ENCODE measurements at regions not wholly inside any gene's neighbourhood (a gene's known extent, or its start where the extent isn't known, plus 50 kb on each side); places are given as distances from the start of the nearest gene placed in this dataset.
"Not testable (repeated sequence)": the region's sequence is repeated elsewhere in the genome, so short reads cannot be mapped to it uniquely, and the experiment has no call there.

- TF ChIP-seq POLR2A (IDR thresholded peaks at IDR 0.05) (no peak), POLR2AphosphoS5 (IDR thresholded peaks at IDR 0.05) (no peak), CTCF (IDR thresholded peaks at IDR 0.05) (no peak), EP300 (IDR thresholded peaks at IDR 0.05) (no peak)
- WGBS, 2 donors (ENCODE audit: low coverage in 1 of 2) = 100% methylated on average over 1 of the region's 1 CpG; no CpG with 5 or more reads in 1 of the 2 donors
These were observed 951.4 kb downstream of the NR2F1-AS1 start for GRCh38 chr5:92629574-92629973.

DNA sequence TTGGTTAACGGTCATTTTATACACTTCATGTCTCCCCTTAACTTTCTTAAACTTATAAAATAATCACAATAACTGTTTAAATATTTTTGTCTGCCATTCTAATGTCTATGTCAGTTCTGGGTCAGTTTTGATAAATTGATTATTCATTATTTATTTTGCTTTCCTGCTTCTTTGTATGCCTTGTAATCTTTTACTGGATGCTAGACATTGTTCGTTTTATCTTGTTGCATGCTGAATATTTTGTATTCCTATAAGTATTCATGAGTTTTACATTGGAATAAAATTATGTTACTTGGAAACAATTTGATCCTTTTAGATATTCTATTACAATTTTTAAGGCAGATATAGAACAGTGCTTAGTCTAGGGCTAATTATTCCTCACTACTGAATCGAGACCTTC, 952.0 kb downstream of the NR2F1-AS1 start:
- ATAC-seq = no peak
- no peaks in the 10 kb centered on the region for H3K36me3 ChIP-seq
- no peaks in the 10 kb centered on the region for H3K9me3 ChIP-seq
- H3K27ac ChIP-seq = no peak overlapping the region
- H3K27me3 ChIP-seq = no peaks in the 10 kb centered on the region
- H3K4me3 ChIP-seq = no peak overlapping the region
- TF ChIP-seq CTCF (IDR thresholded peaks at IDR 0.05) (no peak), POLR2AphosphoS5 (IDR thresholded peaks at IDR 0.05) (no peak), POLR2A (IDR thresholded peaks at IDR 0.05) (no peak), EP300 (IDR thresholded peaks at IDR 0.05) (no peak)
- no peaks in the 10 kb centered on the region for H3K4me1 ChIP-seq
- WGBS, 2 donors (ENCODE audit: low coverage in 1 of 2) = 86 to 88% methylated on average over 2 to 3 of the region's 3 CpGs

More at GRCh38 chr5:92629574-92629973, 951.4 kb downstream of the NR2F1-AS1 start:
- Histone ChIP-seq H3K27me3 (no peaks in the 10 kb centered on the region), H3K9me3 (no peaks in the 10 kb centered on the region), H3K27ac (no peak overlapping the region), H3K4me3 (no peak overlapping the region), H3K36me3 (no peaks in the 10 kb centered on the region), H3K4me1 (no peaks in the 10 kb centered on the region)
- no peak for ATAC-seq

- WGBS, 2 donors (ENCODE audit: low coverage in 1 of 2) = 65 to 85% methylated on average over 1 of the region's 1 CpG
- no peak overlapping the region for H3K4me3 ChIP-seq
- H3K9me3 ChIP-seq = no peaks in the 10 kb centered on the region
- H3K27ac ChIP-seq = no peak overlapping the region
- ATAC-seq = no peak
- H3K36me3 ChIP-seq = no peaks in the 10 kb centered on the region
- H3K27me3 ChIP-seq = no peaks in the 10 kb centered on the region
- H3K4me1 ChIP-seq = no peaks in the 10 kb centered on the region
- TF ChIP-seq CTCF (IDR thresholded peaks at IDR 0.05) (no peak), EP300 (IDR thresholded peaks at IDR 0.05) (no peak), POLR2AphosphoS5 (IDR thresholded peaks at IDR 0.05) (no peak)
These were observed 953.8 kb downstream of the NR2F1-AS1 start for GRCh38 chr5:92627186-92627585.

GRCh38 chr5:92616085-92616484, 964.9 kb downstream of the NR2F1-AS1 start:
- whole genome bisulfite sequencing, 2 donors (ENCODE audit: low coverage in 1 of 2) = 15 to 36% methylated on average over 1 of the region's 1 CpG
- no peaks in the 10 kb centered on the region for H3K36me3 ChIP-seq
- H3K9me3 ChIP-seq = no peaks in the 10 kb centered on the region
- no peak overlapping the region for H3K4me3 ChIP-seq
- no peak for ATAC-seq
- H3K27me3 ChIP-seq = no peaks in the 10 kb centered on the region
- no peaks in the 10 kb centered on the region for H3K4me1 ChIP-seq
- no peak overlapping the region for H3K27ac ChIP-seq
- TF ChIP-seq POLR2A (IDR thresholded peaks at IDR 0.05) (no peak), EP300 (IDR thresholded peaks at IDR 0.05) (no peak), POLR2AphosphoS5 (IDR thresholded peaks at IDR 0.05) (no peak), CTCF (IDR thresholded peaks at IDR 0.05) (no peak)

GRCh38 chr5:92613546-92613945, 967.5 kb downstream of the NR2F1-AS1 start:
- no peaks in the 10 kb centered on the region for H3K27me3 ChIP-seq
- 75 to 76% methylated on average over 3 to 4 of the region's 4 CpGs for WGBS, 2 donors (ENCODE audit: low coverage in 1 of 2)
- H3K36me3 ChIP-seq = no peaks in the 10 kb centered on the region
- TF ChIP-seq POLR2A (IDR thresholded peaks at IDR 0.05) = no peak
- TF ChIP-seq EP300 (IDR thresholded peaks at IDR 0.05) = no peak
- TF ChIP-seq POLR2AphosphoS5 (IDR thresholded peaks at IDR 0.05) = no peak
- no peak for TF ChIP-seq CTCF (IDR thresholded peaks at IDR 0.05)
- H3K4me3 ChIP-seq = no peak overlapping the region
- no peak for ATAC-seq
- H3K9me3 ChIP-seq = no peaks in the 10 kb centered on the region
- H3K27ac ChIP-seq = no peak overlapping the region
- no peaks in the 10 kb centered on the region for H3K4me1 ChIP-seq

GRCh38 chr5:92610435-92610834, 970.6 kb downstream of the NR2F1-AS1 start:
- H3K9me3 ChIP-seq, H3K4me3 ChIP-seq, H3K4me1 ChIP-seq, H3K27ac ChIP-seq, ATAC-seq, H3K27me3 ChIP-seq, H3K36me3 ChIP-seq: not testable (repeated sequence)
